Activated CD4-positive, CD25-positive, alpha-beta regulatory T cell (primary cell): ENCODE measurements at regions not wholly inside any gene's neighbourhood (a gene's known extent, or its start where the extent isn't known, plus 50 kb on each side); places are given as distances from the start of the nearest gene placed in this dataset.

ENCODE experiments used
- DNase-seq, 4 experiments: peaks; one replicate each; lab custom pipeline; 2025; lab: John Stamatoyannopoulos, UW

DNA sequence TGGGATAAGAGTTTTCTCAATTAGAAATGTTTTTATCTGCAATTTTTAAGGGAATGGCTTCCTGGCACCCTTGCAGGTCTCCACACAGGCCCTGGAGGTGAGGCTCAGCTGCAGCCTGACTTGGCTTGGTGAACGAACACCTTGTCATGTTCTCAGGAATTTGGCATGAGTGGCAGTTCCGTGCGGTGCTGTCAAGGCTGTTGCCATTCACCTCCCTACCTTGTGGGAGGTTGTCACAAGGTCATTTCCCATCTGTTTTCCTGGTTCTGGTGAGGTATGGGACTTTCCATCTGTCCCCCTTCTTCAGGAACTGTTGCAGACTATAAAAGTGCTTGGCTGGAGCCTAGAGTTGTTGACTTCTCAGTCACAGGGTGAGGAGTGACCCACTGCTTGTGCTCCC is 82.9 kb downstream of the ELOVL4 start:
- DNase-seq, result no peak

DNA sequence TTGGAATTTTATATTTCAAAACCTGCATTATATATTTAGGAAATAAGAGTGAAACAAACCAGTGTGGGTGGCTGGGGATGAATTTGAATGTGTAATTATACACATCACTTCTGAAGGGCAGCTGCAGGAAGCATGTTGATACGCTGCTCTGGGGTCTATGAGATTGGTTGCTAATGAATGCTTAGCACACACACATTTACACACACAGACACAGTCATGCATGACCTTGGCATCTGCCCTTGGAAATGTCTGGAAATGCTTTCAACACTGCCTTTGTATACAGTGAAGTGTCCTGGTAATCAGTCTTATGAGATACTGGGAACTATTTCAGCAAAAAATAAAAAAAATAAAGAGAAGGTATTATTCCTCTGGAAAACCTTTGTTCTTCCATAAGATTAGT is 83.4 kb downstream of the ELOVL4 start:
- DNase-seq, result no peak

DNA sequence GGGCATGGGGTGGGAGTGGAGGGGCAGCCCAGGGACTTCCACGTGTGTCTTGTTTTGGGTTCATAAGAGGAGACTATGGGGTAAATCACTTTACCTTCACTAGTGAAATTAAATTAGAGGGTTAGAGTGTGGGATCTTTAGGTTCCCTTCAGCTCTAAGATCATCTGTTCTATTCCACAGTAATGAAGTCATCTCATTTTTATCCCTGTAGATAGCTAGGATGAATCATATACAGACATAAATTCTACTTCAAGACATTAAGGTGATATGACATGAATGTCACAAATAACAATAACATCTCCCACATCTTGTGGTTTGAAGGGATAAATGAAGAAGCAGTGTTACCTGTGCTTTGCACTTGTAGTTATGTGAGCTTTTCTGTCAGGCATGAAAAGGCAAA is 83.8 kb downstream of the ELOVL4 start:
- no peak for DNase-seq

DNA sequence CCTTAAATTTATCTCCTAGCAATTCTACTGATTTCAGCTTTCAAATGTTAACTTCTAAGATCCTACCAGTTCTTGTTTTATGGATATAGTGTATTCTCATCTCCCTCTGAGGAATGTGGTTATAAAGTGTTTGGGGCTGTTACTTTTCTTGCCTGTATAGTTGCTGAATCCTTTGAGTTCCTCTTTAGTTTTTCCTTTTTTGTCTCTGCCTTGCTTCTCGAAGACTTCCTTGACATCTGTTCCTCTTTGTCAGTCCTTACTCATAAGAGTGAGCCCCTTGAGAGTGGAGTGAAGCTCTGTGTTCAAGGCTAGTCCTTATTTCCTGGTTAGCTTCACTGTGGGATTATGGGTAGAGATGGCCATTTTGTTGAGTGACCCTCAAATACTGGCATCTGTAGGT is 84.6 kb downstream of the ELOVL4 start:
- no peak for DNase-seq

DNA sequence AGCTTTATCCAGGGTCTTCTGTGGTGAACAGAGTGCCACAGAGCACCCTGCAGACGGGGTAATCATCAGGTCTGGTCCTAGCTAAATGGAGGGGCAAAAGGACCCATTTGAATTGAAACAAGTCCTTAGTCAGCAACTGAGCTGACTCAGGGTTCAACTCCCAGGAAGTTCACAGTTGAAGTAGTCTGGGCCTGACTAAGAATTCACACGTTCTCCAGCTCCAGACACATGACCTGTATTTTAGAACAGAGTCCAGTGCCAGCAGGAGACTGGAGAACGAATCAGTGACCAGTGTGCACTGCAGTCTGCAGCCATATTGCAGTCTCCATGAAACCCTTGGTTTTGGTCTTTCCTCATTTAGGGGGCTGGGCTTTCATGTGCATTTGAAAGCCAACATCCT is 85.2 kb downstream of the ELOVL4 start:
- no peak for DNase-seq

DNA sequence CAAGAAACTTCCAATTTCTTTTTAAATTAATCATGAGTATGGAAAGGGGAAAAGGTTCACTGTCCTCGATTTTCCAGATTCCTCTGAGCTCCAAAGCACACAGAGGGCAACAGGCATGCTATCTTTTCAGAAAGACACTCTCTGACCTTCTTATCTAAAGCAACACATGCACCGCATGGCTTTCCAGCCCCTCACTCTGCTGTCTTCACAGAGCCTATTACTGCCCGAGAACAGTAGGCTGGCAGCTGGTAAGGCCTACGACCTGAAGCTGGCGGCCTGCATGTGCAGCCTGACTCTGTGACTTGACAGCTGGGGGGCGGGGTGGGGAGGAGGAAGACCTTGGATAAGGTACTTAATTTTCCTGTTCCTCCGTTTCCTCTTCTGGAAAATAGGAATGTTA is 86.3 kb downstream of the ELOVL4 start:
- DNase-seq, result no peak

DNA sequence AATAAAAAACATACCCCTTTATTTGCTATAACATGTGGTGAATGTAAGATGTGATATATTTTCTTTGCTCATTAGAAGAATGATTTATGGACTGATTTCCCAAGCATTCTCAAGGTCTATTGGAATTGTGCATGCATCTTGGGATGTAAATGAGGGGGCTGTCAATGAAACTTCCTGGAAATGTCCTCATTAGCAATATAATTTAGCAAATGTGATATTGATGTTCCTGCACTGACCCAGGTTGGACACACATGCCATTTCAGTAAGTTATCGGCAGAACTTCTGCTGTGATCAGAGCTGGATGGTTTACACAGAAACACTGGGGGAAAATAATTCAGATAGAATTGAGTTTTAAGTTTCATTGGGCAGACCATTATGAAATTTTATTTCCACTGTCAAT is 99.9 kb downstream of the ELOVL4 start:
- no peak for DNase-seq

DNA sequence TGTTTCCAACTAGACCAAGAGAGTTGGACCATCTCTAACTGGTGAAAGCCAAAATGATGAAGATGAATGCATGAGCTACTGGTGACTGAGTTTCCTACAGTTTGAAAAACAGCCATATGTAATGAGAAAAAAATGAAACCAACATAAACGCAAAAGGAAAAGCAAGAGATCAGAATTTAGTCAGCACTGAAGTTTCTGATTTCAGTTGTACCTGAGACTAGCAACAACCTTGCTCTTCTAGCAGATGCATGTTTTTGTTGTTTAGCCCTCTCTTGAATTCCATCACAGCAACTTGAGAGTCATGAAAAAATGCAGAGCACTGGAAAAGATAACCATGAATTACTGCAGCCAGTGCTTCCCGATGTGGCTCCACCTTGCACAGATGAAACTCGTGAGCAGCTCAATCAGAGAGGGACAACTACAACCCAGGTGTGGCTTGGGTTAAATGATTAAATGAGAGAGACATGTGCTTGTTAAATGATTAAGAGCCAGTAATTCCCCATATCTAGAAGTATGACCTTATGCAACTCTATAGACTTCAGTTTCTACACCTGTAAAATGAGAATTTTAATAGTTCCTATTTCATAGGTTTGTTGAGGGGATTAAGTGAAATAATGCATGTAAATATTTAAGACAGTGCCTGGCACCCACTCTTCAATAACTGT is 104.8 kb downstream of the ELOVL4 start:
- no peak for DNase-seq

DNA sequence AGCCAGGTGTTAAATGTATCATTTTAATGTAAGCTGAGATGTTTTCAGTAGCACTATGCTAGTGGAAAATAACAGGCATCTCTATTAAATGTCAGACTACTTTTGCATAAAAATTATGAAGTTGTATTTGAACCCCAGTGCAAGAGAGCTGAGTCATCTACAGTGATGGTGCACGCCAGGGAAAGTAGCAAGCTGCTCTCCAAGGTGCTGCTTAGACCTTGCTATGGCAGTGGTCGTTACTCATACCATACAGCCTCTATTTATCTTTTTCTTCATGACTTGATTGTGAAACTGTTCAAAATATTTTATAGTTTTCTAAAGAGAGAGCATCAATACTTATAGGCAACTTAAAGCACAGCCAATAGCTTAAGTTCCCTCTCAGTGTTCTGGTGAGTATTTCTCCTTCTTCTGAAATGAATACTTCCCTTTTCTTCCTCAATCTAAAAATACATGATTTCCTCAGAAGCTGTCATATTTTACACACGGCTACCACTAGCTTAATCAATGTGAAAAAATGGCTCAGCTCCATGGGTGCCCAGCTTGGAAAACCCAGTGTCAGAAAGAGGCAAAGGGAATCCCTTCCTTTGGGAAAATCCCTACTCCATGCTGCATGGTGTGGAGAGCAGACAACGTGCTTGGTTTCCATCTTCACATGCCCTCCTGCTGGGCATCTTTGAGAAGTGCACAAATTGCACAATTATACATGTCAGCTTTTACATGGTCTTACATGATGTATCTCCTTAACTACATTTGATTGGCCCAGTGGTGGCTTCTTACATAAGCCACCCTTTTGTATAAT is 105.6 kb downstream of the ELOVL4 start:
- DNase-seq, result no peak

DNA sequence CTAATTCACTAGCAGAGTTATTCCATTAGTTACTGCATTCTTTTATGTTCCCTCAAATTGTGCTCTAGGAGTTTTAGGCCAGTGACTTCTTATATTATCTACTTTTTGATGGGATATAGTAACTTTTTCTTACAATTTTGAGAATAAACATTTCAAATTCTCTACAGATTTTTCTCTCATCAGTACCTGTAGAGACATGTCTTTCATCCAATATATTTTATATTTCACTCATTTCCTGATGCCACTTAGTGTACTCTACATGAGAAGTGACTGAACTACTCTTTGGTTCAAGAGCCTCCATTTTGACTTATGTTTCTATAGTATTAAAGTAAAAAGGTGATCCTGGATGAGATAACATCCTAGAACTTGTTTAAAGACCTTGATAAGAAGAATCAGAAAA is 108.5 kb downstream of the ELOVL4 start:
- DNase-seq, result no peak

DNA sequence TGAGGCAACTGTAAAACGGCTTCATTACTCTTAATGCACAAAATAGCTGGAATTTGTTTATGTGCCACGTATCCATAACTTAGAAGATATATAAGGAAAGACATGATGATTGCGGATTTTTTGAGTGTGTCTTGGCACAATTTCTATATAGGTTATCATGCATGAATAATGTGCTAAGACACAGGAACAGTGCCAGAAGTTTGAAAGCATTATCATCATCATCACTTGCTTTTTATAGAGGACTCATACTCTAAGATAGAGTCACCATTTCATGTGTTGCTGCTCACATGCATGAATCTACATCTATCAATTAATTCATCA is 113.4 kb downstream of the ELOVL4 start:
- no peak for DNase-seq

DNA sequence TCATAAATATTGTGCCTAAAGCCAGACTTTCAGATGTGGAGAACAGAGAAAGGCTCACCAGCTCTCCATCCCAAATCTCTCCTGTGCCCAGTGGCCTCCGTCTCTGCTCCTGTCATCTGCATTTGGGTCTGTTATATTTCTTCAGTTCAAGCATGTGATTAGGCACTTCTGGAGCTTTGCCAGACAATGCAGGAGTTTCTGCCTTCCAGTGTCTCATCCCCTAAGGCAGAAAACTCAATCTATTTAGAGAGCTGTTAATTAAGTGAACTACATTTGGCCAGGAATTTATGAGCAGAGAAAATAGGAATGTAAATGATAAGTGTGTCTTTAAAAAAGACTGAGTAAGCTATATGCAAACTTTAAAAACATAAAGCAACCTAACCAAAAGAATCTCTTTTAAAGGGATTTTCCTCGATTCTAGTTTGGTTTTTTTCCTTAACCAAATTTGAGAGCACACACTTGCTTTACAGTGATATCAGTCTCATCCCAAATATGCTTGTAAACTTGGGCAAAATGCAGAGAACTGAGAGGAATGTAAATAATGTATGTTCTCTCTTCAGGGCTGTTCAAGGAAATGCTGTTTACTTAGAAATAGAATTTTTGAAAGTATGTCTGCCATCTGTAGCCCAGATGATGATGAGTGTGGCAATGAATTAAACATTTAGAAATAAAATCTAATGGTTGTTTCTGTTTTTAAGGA is 113.9 kb downstream of the ELOVL4 start:
- DNase-seq, result no peak

DNA sequence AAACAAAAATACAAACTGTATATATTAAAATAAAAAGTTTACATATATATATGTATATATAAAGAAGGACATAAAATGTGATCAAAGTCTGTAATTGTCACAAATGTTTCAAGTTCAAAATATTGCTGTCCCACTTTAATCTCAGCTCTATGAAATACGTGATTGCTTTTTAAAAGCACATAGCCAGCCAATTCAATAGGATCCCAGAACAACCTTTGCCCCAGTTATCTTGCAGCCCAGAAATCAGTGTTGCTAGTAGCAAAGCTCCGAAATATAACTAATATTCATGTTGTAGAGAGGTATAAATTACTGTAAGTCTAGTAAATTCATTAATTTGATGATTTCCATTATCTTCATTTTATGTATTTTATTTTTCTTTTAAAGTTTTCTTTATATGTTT is 114.6 kb downstream of the ELOVL4 start:
- DNase-seq, result no peak

DNA sequence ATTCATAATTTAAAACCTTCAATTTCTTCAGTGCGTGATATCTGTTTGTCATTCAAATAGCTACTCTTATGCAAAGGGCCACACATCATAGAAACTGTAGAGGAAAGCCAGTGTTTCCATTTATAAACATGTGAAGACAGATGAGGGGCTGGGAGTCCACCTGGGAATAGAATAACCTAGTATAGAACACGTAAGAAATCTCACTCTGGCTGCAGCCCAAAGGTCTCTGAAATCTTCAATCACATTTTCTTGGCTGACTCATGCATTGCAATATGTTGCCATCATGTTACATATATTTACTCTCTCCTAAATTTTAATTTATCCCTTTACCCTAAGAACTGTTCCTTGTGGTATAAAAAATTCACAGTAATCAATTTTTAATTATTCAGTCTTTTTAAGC is 123.2 kb downstream of the ELOVL4 start:
- no peak for DNase-seq

DNA sequence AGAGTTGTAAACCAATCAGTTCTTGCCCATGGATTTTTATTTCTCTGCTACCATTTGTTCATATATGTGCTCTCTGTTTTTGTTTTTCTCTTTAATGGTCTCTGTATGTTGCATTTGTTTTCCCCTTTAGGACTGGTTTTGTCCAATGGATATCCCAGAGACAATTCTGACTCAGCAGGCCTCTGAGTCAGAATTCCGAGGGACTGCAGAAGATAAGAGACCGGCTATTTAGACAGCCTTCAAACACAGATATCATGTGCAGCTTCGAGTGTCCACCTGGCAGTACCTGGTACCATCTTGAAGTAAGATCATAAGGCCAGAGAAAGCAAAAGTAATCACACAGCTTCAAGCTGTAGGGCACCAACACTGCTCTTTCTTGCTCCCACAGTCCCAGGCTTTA is 125.5 kb downstream of the ELOVL4 start:
- DNase-seq, result no peak

DNA sequence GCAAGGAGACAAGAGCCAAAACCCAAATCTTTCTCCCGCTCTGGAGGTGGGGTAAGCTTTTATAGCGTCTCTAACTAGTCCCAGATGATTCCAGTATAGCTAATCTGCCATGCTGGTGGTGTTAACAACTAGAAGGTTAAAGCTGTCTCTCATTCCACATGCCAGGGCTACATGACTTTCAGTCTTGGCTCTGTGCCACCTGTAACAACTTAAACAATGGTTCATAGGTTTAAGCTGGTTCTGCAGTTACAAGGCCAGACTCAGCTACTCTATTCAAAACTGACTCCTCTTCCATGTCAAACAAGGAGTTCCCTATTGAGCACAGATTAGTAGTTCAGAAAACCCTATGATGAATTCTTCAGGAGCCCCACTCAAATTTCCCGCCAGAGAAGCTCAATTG is 128.9 kb downstream of the ELOVL4 start:
- DNase-seq, result no peak

DNA sequence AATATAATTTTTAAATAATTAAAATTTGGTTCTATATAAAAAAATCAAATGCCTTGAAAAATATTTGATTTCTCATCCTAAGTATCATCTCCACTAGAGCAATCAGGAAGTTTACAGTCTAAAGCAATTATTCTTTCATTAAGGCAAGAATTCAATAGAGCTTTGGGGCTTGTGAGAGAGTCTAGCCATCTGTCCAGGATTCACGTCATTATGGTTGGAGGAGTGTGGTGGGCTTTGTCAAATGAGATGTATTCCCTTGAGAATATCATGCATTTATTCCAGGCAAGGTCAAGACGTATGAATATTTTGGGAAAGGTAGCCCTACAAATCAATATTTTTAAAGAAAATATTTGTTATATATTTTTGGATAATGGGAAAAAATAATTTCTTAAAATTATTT is 132.4 kb downstream of the ELOVL4 start:
- DNase-seq, result no peak

DNA sequence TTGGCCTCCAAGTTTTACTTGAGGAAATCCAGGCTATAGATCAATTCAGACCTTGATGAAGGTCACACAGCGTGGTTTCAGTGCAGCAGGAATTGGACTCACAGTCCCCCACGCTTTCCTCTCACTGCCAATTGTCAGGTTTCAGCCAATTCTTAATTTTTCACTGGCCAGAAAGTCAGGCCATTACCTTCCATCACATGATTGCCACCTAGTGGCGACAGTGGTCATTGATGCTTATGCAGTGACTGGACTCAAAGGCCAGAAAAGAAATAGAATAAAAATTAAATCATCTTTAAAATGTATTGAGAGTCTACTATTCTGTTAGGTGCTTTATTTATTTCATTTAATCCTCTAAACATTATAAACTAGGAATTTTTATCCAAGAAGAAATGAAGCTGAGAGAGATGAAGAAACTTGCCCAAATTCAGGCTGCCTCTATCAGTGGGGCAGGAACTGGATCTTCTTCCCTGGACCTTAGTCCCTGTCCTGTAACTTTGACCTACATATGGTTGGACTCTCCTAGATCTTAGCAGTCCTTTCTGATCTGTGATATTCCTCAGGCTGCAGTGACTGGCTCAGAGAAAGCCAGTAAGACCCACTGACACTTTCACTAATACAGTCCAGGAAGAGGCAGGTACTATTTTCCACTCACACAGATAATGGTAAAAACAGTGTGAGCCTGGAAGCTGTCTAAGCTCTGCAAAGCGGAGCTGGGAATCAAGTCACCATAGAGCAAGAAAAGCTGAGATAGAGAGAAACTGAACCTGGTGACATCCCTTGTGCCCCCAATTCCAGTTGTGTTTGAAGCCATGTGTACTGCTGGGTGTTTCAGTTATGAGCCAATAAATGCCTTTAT is 133.3 kb downstream of the ELOVL4 start:
- peak; percentile 1 to 49 (median 25) for DNase-seq

DNA sequence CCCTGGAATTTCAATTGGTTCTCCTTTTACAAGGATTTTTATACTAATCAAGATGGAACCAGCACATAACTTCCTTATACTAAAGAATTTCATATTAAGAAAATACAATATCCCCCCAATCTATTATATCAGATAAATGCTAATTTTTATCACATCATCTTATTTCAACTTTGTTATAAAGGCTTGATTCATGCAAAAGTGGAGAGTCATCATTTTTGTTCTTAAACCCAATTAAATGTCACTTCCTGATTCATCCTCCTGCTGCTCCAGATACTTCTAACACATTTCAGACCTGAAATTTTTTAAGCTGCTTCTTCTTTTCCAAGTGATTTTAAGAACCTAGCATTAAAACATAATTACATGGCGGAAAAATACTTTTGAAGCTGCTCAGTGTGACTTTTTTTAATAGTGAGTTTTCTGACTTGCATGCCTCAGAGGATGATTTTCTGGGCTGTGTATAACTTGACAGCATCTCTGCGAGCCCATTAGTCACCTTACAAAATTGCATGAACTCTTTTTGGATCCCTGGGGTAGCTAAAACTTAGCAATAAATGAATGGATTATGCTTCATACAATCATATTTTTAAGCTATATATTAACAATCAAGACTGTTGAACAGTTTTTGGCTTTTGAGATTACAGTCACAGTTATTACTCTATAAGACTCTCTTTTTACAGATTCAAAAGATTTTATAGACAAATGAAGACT is 134.1 kb downstream of the ELOVL4 start:
- DNase-seq, result no peak

DNA sequence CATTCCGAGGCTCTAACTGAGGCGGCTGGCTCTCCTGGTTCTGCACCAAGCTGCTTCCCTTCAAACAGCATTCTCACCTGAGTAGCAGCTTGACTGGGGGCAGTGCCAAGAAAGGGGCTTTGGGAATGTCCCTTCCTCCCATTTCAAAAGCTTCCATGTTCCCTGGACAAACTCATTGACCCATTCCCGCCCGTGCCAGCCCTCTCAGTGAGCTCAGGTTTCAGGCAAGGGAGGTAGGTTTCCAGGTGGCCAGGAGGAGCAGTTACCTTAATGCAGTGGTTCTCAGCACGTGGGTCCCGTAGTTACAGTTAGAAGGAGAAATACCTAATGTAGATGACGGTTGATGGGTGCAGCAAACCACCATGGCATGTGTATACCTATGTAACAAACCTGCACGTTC is 135.2 kb downstream of the ELOVL4 start:
- no peak for DNase-seq

DNA sequence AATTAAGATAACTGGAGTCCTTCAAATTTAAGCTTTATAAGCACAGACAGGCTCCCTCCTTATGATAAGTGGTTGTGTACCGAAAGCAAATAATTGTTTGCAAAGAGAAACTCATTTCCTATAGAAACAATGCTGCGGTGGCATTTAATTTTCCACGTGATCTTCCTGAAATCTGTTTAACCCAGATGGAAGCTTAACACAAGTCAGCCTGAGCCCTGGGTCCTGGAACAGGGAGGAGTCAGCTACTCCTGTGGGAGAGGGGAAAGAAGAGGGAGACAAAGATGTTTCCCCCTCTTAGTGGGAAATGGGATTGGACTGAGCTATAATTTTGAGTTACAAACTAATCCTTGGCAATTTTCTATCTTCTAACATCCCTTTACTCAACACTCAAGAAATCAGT is 136.5 kb downstream of the ELOVL4 start:
- no peak for DNase-seq

DNA sequence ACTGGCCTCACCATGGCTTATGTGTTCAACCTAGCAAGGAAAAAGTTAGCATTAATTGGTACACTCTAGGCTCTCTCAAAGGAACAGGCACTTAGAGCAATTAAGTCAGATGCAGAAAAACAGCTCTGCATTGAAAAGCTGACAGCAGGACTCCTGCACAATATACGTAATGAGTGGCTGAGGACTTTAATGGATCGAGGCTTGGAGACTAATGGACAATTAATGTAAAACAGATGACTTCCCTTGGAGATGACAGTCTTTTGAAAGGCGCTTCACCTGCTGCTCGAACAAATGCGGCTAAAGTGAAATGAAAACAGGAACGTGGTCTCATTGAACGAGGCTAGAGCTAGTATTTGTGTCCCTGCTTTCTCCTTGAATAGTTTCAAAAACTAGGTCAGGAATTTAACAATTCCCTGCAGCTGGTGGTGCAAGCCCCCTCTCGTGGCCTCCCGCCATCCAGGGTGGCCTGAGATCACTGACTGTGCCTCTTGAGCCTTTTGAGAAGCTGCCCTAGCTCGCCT is 137.1 kb downstream of the ELOVL4 start:
- DNase-seq, result no peak
